Fibroblast of lung (primary cell): ENCODE measurements at regions not wholly inside any gene's neighbourhood (a gene's known extent, or its start where the extent isn't known, plus 50 kb on each side); places are given as distances from the start of the nearest gene placed in this dataset.

ENCODE experiments used
- DNase-seq, 2 donors: peaks; one replicate each; pipeline versions ENCODE4 v3.0.0 to v3.0.0-alpha.2; 2010; ENCODE audit warnings: low read depth in 2 of 2
- H2AFZ ChIP-seq: 2 replicates; pipeline ENCODE4 v1.5.1; 2012; ENCODE audit warnings: low read length, control low read depth, inconsistent platforms
- H3K27ac ChIP-seq: 2 replicates; pipeline ENCODE4 v1.5.1; 2011; ENCODE audit warnings: low read length, control low read depth; ENCODE audit not compliant: insufficient read depth
- H3K27me3 ChIP-seq: 2 replicates; pipeline ENCODE4 v1.5.1; 2011; ENCODE audit warnings: mild to moderate bottlenecking, low read length; ENCODE audit not compliant: control insufficient read depth, insufficient read depth
- H3K36me3 ChIP-seq: 2 replicates; pipeline ENCODE4 v1.5.1; 2011; ENCODE audit warnings: low read length; ENCODE audit not compliant: control insufficient read depth, insufficient read depth
- H3K4me1 ChIP-seq: 2 replicates; pipeline ENCODE4 v1.5.1; 2011; ENCODE audit warnings: low read length; ENCODE audit not compliant: control insufficient read depth, insufficient read depth; ENCODE audit errors: extremely low read depth
- H3K4me2 ChIP-seq: 2 replicates; pipeline ENCODE4 v1.5.1; 2011; ENCODE audit warnings: low read length, control low read depth; ENCODE audit not compliant: insufficient read depth; ENCODE audit errors: extremely low read depth
- H3K4me3 ChIP-seq, 4 experiments: fragments of 200-600 bp in 1 of 4; sonication (generic) in 1 of 4; replicated peaks in 1 of 4; 2 replicates each; pipeline ENCODE4 v1.5.1; 2011 to 2016; ENCODE audit warnings: low read length in 4 of 4, low read depth in 3 of 4, mild to moderate bottlenecking in 3 of 4, control low read depth in 2 of 4, inconsistent platforms in 1 of 4, mixed read lengths in 1 of 4; ENCODE audit not compliant: insufficient read depth in 1 of 4; ENCODE audit errors: control extremely low read depth in 1 of 4
- H3K79me2 ChIP-seq: 2 replicates; pipeline ENCODE4 v1.5.1; 2012; ENCODE audit warnings: mild to moderate bottlenecking, low read length, inconsistent platforms; ENCODE audit not compliant: control insufficient read depth, insufficient read depth
- H3K9ac ChIP-seq: 2 replicates; pipeline ENCODE4 v1.5.1; 2011; ENCODE audit warnings: mild to moderate bottlenecking, low read length, control low read depth; ENCODE audit not compliant: insufficient read depth
- H3K9me3 ChIP-seq: 2 replicates; pipeline ENCODE4 v1.5.1; 2012; ENCODE audit warnings: low read depth, low read length; ENCODE audit not compliant: control insufficient read depth, insufficient read depth
- H4K20me1 ChIP-seq: 2 replicates; pipeline ENCODE4 v1.5.1; 2011; ENCODE audit warnings: low read length; ENCODE audit not compliant: control insufficient read depth, insufficient read depth; ENCODE audit errors: extremely low read depth
- CTCF ChIP-seq, 2 donors: IDR thresholded peaks in 1 of 2; conservative IDR thresholded peaks in 1 of 2; 1 replicate in 1 of 2; 2 replicates in 1 of 2; pipeline ENCODE4 v1.5.1; 2011 to 2012; ENCODE audit warnings: low read length in 2 of 2, control low read depth in 1 of 2, inconsistent platforms in 1 of 2, low read depth in 1 of 2, mild to moderate bottlenecking in 1 of 2
- EZH2 ChIP-seq: IDR thresholded peaks from 2 replicates; pipeline ENCODE4 v1.5.1; 2012; ENCODE audit warnings: low read length, control low read depth, mild to moderate bottlenecking; ENCODE audit errors: missing control alignments

GRCh38 chr1:114314098-114314497 lies 160.4 kb upstream of the SYT6 start:
- H3K4me1 ChIP-seq = peaks cover 9% of the 10 kb centered on the region
- peak in 1 of 2 donors; percentile 82 for DNase-seq
- no peaks in the 10 kb centered on the region for H3K27me3 ChIP-seq
- H3K4me2 ChIP-seq = no peak overlapping the region
- no peak overlapping the region for H3K9ac ChIP-seq
- no peak for TF ChIP-seq EZH2
- no peak for TF ChIP-seq CTCF (conservative IDR thresholded peaks at IDR 0.05 in 1 of 2, IDR thresholded peaks at IDR 0.05 in 1 of 2; ENCODE audit: low read depth in 1 of 2, low read length in 2 of 2)
- no peaks in the 10 kb centered on the region for H3K9me3 ChIP-seq
- no peak overlapping the region for H2AFZ ChIP-seq
- no peaks in the 10 kb centered on the region for H3K79me2 ChIP-seq
- no peak overlapping the region for H3K27ac ChIP-seq
- no peak overlapping the region for H3K4me3 ChIP-seq
- no peaks in the 10 kb centered on the region for H3K36me3 ChIP-seq
- no peaks in the 10 kb centered on the region for H4K20me1 ChIP-seq

- no peaks in the 10 kb centered on the region for H3K27me3 ChIP-seq
- H3K9me3 ChIP-seq = no peaks in the 10 kb centered on the region
- peak overlapping the region; percentile 3 for H2AFZ ChIP-seq
- H4K20me1 ChIP-seq = no peaks in the 10 kb centered on the region
- TF ChIP-seq EZH2 = no peak
- no peak for TF ChIP-seq CTCF (conservative IDR thresholded peaks at IDR 0.05 in 1 of 2, IDR thresholded peaks at IDR 0.05 in 1 of 2; ENCODE audit: low read depth in 1 of 2, low read length in 2 of 2)
- no peak overlapping the region for H3K4me3 ChIP-seq
- peaks cover 9% of the 10 kb centered on the region for H3K4me1 ChIP-seq
- peak; percentile 51 to 88 for DNase-seq
- H3K79me2 ChIP-seq = no peaks in the 10 kb centered on the region
- no peak overlapping the region for H3K4me2 ChIP-seq
- no peak overlapping the region for H3K9ac ChIP-seq
- no peaks in the 10 kb centered on the region for H3K36me3 ChIP-seq
- H3K27ac ChIP-seq = peak overlapping the region; percentile 29
These were observed 157.1 kb upstream of the SYT6 start for GRCh38 chr1:114310695-114311271.

DNA sequence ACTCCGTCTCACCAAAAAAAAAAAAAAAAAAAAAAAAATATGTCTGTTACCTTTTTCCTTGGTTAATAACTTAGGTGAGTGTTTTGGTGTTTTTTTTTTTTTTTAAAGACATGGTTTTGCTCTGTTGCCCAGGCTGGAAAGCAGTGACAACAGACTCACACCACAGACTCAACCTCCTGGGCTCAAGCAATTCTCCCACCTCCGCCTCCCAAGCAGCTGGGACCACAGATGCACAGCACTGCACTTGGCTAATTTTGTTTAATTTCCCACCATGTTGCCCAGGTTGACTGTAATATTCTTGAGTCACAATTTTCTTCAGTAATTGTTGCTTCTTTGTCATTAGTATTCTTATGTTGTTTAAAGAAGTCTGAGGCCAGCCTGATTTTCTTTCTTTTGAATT lies 149.2 kb upstream of the SYT6 start:
- no peaks in the 10 kb centered on the region for H3K4me1 ChIP-seq
- H3K9me3 ChIP-seq = no peaks in the 10 kb centered on the region
- no peak overlapping the region for H3K4me3 ChIP-seq
- peaks cover 5% of the 10 kb centered on the region for H3K27me3 ChIP-seq
- H3K4me2 ChIP-seq = no peak overlapping the region
- no peak overlapping the region for H3K9ac ChIP-seq
- no peak for DNase-seq
- no peaks in the 10 kb centered on the region for H4K20me1 ChIP-seq
- no peaks in the 10 kb centered on the region for H3K79me2 ChIP-seq
- no peak overlapping the region for H2AFZ ChIP-seq
- no peaks in the 10 kb centered on the region for H3K36me3 ChIP-seq
- H3K27ac ChIP-seq = no peak overlapping the region
- TF ChIP-seq EZH2 (no peak), CTCF (conservative IDR thresholded peaks at IDR 0.05 in 1 of 2, IDR thresholded peaks at IDR 0.05 in 1 of 2; ENCODE audit: low read depth in 1 of 2, low read length in 2 of 2) (no peak)
